GM18868 (cell line): ENCODE measurements at regions not wholly inside any gene's neighbourhood (a gene's known extent, or its start where the extent isn't known, plus 50 kb on each side); places are given as distances from the start of the nearest gene placed in this dataset.

ENCODE experiments used
- ATAC-seq: cut with Tn5 transposase; IDR thresholded peaks from one replicate; pipeline ENCODE4 v1.9.1; 2021; ENCODE audit warnings: mild to moderate bottlenecking, moderate library complexity; ENCODE audit not compliant: unreplicated experiment

- ATAC-seq, result no peak
Observed at GRCh38 chr4:151604238-151604637, 156.6 kb downstream of the GATB start.

GRCh38 chr4:151605215-151605614 is 155.6 kb downstream of the GATB start:
- ATAC-seq, result no peak

DNA sequence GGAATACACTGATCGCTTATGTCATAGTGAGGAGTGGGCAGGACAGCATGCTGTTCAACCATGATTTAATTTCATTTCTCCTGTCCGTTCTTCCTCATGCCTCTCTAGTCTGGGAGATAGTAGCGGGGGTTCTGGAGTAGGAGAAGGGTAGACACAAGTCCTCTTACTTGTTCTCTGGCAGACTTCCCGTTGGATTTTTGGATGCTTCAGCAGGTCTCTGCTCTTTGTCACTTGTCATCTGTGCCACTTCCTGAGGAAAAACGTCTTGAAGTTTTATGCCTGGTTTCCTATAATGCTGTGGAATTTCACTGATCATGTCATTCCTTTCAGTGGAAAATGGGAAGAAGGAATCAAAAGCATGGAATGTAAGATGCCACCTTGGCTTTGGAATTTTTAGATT is 154.7 kb downstream of the GATB start:
- no peak for ATAC-seq

- ATAC-seq, result no peak
Observed at GRCh38 chr4:151610229-151610628, 150.6 kb downstream of the GATB start.

DNA sequence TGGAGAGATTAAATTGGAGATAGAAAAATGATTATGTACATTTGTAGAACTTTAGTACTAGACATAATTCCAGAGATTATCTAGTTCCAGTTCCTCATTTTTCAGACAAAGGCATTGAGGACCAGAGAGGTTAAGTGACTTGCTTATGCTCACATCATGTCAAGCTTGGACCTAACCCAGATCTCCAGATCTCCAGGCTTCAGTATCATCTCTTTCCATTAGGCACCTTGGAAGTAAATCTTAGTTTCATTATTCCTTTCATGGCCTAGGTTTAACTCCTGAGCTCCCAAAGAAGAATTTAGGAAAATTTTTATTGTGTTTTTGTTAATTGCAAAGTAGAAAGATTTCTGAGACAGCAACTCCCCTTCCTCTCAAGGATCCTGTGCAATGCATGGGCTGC is 148.8 kb downstream of the GATB start:
- ATAC-seq, result no peak

- ATAC-seq, result no peak
Observed at GRCh38 chr4:151613290-151613689, 147.5 kb downstream of the GATB start.

DNA sequence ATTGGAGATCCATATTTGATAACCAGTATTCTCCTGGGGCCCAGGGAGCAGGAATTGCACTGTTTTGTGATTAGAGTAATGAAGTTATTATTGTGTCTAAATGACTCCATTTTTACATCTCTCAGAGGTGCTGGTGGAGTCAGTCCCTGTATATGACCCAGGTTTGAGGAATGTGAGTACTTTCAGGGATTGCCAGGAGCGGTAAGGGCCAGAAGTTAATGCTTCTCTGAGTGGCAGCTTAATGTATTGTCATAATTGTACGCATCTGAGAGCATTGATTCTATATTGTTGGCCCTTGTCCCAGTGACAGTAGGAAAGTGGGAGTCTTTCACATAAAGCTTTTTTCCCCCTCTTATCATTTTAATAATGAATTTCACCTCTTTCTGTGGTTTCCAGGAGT is 146.2 kb downstream of the GATB start:
- ATAC-seq, result no peak

- ATAC-seq, result no peak
Observed at GRCh38 chr4:151618858-151619257, 141.9 kb downstream of the GATB start.

DNA sequence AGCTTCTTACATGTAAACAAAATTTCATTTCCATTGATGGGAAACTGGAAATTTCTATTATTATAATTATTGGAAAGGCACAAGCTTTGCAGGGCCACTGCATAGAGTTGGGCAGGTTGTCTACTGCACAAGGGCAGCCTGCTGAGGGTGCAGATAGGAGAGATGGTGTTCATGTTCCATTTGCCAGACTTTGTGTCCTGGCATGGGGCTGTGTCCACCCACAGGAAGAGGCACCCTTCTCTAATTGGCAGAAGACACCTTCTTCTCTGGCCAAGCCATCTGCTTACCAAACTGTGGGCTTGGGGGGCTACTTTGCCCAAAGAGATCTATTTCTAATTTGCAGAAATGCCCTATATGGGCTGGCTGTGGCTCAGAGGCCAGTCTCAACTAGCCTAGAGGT is 140.7 kb downstream of the GATB start:
- ATAC-seq, result no peak
